SK-N-SH treated with all-trans-retinoic acid at 6 μM for 48 hours (cell line): ENCODE measurements at regions not wholly inside any gene's neighbourhood (a gene's known extent, or its start where the extent isn't known, plus 50 kb on each side); places are given as distances from the start of the nearest gene placed in this dataset.

Source experiments
- ATAC-seq: fragments of 200-7000 bp; cut with Tn5 transposase; 3 replicates; pipeline ENCODE4 v1.9.1; 2020; ENCODE audit warnings: mild to moderate bottlenecking, moderate library complexity
- ARNTL ChIP-seq: fragments of 450-650 bp; formaldehyde crosslinking; IDR thresholded peaks from 2 replicates; pipeline ENCODE4 v1.5.0; 2020; ENCODE audit warnings: low read depth, mild to moderate bottlenecking, moderate library complexity, borderline replicate concordance
- CREB5 ChIP-seq: fragments of 250-450 bp; sonication (Bioruptor Pico); IDR thresholded peaks from 2 replicates; pipeline ENCODE4 v1.5.1; 2020; ENCODE audit warnings: low read depth, mild to moderate bottlenecking, moderate library complexity
- CSDC2 ChIP-seq: fragments of 250-450 bp; sonication (Bioruptor Pico); IDR thresholded peaks from 2 replicates; pipeline ENCODE4 v1.5.0; 2020; ENCODE audit warnings: mild to moderate bottlenecking, moderate library complexity
- ESRRG ChIP-seq: fragments of 250-450 bp; sonication (Bioruptor Pico); IDR thresholded peaks from 2 replicates; pipeline ENCODE4 v1.6.1; 2021; ENCODE audit warnings: mild to moderate bottlenecking
- GLIS3 ChIP-seq: fragments of 250-450 bp; sonication (Bioruptor Pico); IDR thresholded peaks from 2 replicates; pipeline ENCODE4 v1.5.0; 2020; ENCODE audit warnings: mild to moderate bottlenecking, moderate library complexity
- ISL1 ChIP-seq: fragments of 250-450 bp; sonication (Bioruptor Pico); IDR thresholded peaks from 2 replicates; pipeline ENCODE4 v2.1.2; 2022; ENCODE audit warnings: mild to moderate bottlenecking, moderate library complexity
- OSR1 ChIP-seq: fragments of 250-450 bp; sonication (Bioruptor Pico); IDR thresholded peaks from 2 replicates; pipeline ENCODE4 v1.8.0; 2022; ENCODE audit warnings: moderate library complexity, mild to moderate bottlenecking, inconsistent platforms
- POU6F1 ChIP-seq: fragments of 250-450 bp; sonication (Bioruptor Pico); IDR thresholded peaks from 2 replicates; pipeline ENCODE4 v1.8.0; 2021; ENCODE audit warnings: low read depth, mild to moderate bottlenecking, moderate library complexity, borderline replicate concordance
- PPARA ChIP-seq: fragments of 250-450 bp; sonication (Bioruptor Pico); IDR thresholded peaks from 2 replicates; pipeline ENCODE4 v1.5.0; 2020; ENCODE audit warnings: mild to moderate bottlenecking, borderline replicate concordance
- RARB ChIP-seq: fragments of 250-450 bp; sonication (Bioruptor Pico); IDR thresholded peaks from 2 replicates; pipeline ENCODE4 v1.8.0; 2021; ENCODE audit warnings: mild to moderate bottlenecking, moderate library complexity
- SNAI2 ChIP-seq: fragments of 250-450 bp; sonication (Bioruptor Pico); IDR thresholded peaks from 2 replicates; pipeline ENCODE4 v1.5.0; 2020; ENCODE audit warnings: mild to moderate bottlenecking, moderate library complexity
- TCF4 ChIP-seq: fragments of 250-450 bp; sonication (Bioruptor Pico); IDR thresholded peaks from 2 replicates; pipeline ENCODE4 v1.8.0; 2021; ENCODE audit warnings: mild to moderate bottlenecking, moderate library complexity, borderline replicate concordance
- TOX ChIP-seq: fragments of 250-450 bp; sonication (Bioruptor Pico); IDR thresholded peaks from 2 replicates; pipeline ENCODE4 v1.8.0; 2021; ENCODE audit warnings: mild to moderate bottlenecking, moderate library complexity, borderline replicate concordance
- ZFP3 ChIP-seq: fragments of 250-450 bp; sonication (Bioruptor Pico); IDR thresholded peaks from 2 replicates; pipeline ENCODE4 v1.5.0; 2020; ENCODE audit warnings: mild to moderate bottlenecking, moderate library complexity
- ZFP30 ChIP-seq: fragments of 450-650 bp; formaldehyde crosslinking; IDR thresholded peaks from 2 replicates; pipeline ENCODE4 v1.5.0; 2022; ENCODE audit warnings: mild to moderate bottlenecking, moderate library complexity
- ZNF565 ChIP-seq: fragments of 450-650 bp; formaldehyde crosslinking; conservative IDR thresholded peaks from 2 replicates; pipeline ENCODE4 v1.5.0; 2020; ENCODE audit warnings: low read depth, mild to moderate bottlenecking, moderate library complexity
- ZNF70 ChIP-seq: fragments of 450-650 bp; formaldehyde crosslinking; IDR thresholded peaks from 2 replicates; pipeline ENCODE4 v1.5.0; 2020; ENCODE audit warnings: mild to moderate bottlenecking, moderate library complexity
- ZNF8 ChIP-seq: fragments of 450-650 bp; formaldehyde crosslinking; IDR thresholded peaks from 2 replicates; pipeline ENCODE4 v1.5.0; 2020; ENCODE audit warnings: mild to moderate bottlenecking, moderate library complexity
- TF ChIP-seq, protein P1 (sequence below): fragments of 250-450 bp; sonication (Bioruptor Pico); IDR thresholded peaks from 2 replicates; pipeline ENCODE4 v1.8.0; 2020; ENCODE audit warnings: mild to moderate bottlenecking, moderate library complexity, borderline replicate concordance
- TF ChIP-seq, protein P2 (sequence below): fragments of 250-450 bp; sonication (Bioruptor Pico); IDR thresholded peaks from 2 replicates; pipeline ENCODE4 v1.5.1; 2021; ENCODE audit warnings: mild to moderate bottlenecking, moderate library complexity

DNA sequence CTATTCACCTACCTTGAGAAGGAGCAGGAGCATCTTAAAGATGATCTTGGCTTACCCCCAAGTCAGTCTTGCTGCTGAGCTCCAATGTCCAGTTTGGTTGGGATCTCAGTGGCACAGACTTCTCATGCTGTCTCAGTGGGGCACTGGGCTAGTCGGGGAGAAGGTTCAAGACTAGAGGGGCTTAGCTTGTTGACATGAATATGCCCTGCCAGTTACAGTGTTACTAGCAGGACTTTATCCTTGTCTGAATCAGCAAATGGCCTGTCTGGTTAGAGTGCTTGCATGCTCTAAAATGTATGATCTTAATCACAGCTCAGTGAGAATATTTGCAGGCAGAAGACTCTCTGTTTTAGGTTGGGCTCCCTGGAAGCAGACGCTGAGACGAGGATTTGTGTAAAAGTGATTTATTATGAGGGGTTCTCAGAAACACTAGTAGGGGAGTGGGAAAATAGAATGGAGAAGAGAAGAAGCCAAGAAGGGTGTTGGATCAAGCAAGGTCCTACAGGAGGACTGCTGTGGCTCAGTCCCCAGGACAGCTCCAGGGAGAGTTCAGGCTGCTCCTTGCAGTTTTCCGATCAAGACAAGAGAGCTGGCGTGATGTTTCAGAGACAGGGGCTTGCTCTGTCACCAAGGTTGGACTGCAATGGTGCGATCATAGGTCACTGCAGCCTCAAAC is 150.4 kb upstream of the HS3ST2 start:
- no peak; the same call in 2 of the 3 replicates for ATAC-seq
- no peak for TF ChIP-seq ZNF565 (CRISPR knock-in tag)
- no peak for TF ChIP-seq ZNF70 (CRISPR knock-in tag)
- TF ChIP-seq GLIS3 (CRISPR knock-in tag) = no peak
- no peak for TF ChIP-seq RARB (CRISPR knock-in tag)
- TF ChIP-seq, protein P1, sequence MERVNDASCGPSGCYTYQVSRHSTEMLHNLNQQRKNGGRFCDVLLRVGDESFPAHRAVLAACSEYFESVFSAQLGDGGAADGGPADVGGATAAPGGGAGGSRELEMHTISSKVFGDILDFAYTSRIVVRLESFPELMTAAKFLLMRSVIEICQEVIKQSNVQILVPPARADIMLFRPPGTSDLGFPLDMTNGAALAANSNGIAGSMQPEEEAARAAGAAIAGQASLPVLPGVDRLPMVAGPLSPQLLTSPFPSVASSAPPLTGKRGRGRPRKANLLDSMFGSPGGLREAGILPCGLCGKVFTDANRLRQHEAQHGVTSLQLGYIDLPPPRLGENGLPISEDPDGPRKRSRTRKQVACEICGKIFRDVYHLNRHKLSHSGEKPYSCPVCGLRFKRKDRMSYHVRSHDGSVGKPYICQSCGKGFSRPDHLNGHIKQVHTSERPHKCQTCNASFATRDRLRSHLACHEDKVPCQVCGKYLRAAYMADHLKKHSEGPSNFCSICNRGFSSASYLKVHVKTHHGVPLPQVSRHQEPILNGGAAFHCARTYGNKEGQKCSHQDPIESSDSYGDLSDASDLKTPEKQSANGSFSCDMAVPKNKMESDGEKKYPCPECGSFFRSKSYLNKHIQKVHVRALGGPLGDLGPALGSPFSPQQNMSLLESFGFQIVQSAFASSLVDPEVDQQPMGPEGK (CRISPR knock-in tag) = no peak
- TF ChIP-seq CREB5 = no peak
- TF ChIP-seq CSDC2 = no peak
- TF ChIP-seq ZFP30 (CRISPR knock-in tag) = no peak
- TF ChIP-seq PPARA (CRISPR knock-in tag) = no peak
- TF ChIP-seq OSR1 = no peak
- TF ChIP-seq ARNTL (CRISPR knock-in tag) = no peak
- no peak for TF ChIP-seq ISL1 (CRISPR knock-in tag)
- no peak for TF ChIP-seq TCF4 (CRISPR knock-in tag)
- no peak for TF ChIP-seq ZFP3 (CRISPR knock-in tag)

GRCh38 chr16:22664132-22664531 is 149.8 kb upstream of the HS3ST2 start:
- no peak for ATAC-seq
- TF ChIP-seq, protein P1 (CRISPR knock-in tag) = no peak
- no peak for TF ChIP-seq ISL1 (CRISPR knock-in tag)
- TF ChIP-seq SNAI2 (CRISPR knock-in tag) = no peak
- TF ChIP-seq ZNF70 (CRISPR knock-in tag) = no peak
- no peak for TF ChIP-seq CSDC2
- TF ChIP-seq ARNTL (CRISPR knock-in tag) = no peak
- TF ChIP-seq OSR1 = no peak
- TF ChIP-seq ESRRG (CRISPR knock-in tag) = no peak
- TF ChIP-seq TOX = no peak
- no peak for TF ChIP-seq CREB5
- no peak for TF ChIP-seq ZFP3 (CRISPR knock-in tag)

DNA sequence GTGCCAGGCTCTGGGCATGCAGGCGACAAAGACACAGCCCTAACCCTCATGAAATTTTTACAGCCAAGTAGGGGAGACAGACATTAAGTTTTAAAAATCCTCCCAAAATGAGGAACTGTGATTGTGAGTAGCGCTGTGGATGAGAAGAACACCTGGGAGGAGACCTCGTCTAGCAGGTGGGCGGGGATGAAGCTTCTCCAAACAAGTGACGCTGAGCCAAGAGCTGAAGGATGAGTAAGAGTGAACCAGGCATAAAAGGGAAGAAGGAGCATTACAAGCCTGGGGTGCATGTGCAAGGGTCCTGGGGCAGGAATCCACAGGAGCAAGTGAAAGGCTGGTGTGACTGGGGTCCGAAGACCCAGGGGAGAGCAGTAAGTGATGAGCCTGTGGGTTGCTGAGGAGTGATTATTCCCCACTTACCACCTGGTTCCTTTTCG is 149.4 kb upstream of the HS3ST2 start:
- ATAC-seq = no peak
- TF ChIP-seq ZNF565 (CRISPR knock-in tag) (no peak), SNAI2 (CRISPR knock-in tag) (no peak), CREB5 (no peak), ARNTL (CRISPR knock-in tag) (no peak)

DNA sequence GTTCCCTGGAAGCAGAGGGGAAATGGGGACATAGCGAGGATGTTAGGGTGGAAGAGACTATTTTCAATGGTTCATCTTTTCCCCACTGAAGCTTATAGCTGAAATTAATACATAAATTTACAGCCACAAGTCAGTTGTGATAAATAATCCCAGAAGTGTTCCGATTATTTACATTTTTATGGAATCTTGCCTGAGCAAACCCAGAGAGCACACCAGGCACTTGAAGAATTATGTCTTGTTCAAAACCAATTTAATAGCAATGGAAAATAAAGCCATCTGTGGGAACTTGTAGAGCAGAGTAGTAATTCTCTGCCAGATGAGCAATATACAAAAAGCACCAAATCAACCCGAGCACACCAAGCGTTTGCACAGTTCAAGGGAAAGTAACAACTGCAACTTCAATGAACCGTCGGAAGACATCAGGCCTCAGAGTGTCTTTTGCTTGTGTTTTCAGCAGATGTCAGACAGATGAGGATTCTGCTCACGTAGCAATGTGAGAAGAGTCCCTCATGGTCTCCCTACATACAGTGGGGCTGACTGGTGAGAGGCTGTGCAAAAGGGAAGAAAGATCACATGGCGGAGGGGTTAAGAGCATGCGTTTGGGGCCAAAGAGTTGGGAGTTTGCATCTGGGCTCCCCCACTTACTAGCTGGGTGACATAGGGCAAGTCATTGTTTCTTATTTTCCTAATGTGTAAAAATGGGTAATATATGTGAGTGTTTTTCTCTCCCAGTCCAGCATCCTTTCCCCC is 148.7 kb upstream of the HS3ST2 start:
- ATAC-seq = no peak
- no peak for TF ChIP-seq ZNF8 (CRISPR knock-in tag)
- TF ChIP-seq, protein P2, sequence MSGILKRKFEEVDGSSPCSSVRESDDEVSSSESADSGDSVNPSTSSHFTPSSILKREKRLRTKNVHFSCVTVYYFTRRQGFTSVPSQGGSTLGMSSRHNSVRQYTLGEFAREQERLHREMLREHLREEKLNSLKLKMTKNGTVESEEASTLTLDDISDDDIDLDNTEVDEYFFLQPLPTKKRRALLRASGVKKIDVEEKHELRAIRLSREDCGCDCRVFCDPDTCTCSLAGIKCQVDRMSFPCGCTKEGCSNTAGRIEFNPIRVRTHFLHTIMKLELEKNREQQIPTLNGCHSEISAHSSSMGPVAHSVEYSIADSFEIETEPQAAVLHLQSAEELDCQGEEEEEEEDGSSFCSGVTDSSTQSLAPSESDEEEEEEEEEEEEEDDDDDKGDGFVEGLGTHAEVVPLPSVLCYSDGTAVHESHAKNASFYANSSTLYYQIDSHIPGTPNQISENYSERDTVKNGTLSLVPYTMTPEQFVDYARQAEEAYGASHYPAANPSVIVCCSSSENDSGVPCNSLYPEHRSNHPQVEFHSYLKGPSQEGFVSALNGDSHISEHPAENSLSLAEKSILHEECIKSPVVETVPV (CRISPR knock-in tag) = no peak
- no peak for TF ChIP-seq ESRRG (CRISPR knock-in tag)
- TF ChIP-seq OSR1 = no peak
- TF ChIP-seq POU6F1 (CRISPR knock-in tag) = no peak
- no peak for TF ChIP-seq SNAI2 (CRISPR knock-in tag)
- TF ChIP-seq GLIS3 (CRISPR knock-in tag) = no peak
- TF ChIP-seq CREB5 = no peak
